T-helper 1 cell treated with Interleukin-12 subunit alpha and Interleukin-12 subunit beta and Interleukin-4 antibody, amounts not matched to agents 30 μg/mL and 1 μg/mL, for 36 hours (primary cell): ENCODE measurements at regions not wholly inside any gene's neighbourhood (a gene's known extent, or its start where the extent isn't known, plus 50 kb on each side); places are given as distances from the start of the nearest gene placed in this dataset.

ENCODE experiments used
- H3K27ac Mint-ChIP-seq: one replicate; pipeline ENCODE4 v1.8.0; 2021; ENCODE audit warnings: mild to moderate bottlenecking, mixed read lengths
- H3K27me3 Mint-ChIP-seq: one replicate; pipeline ENCODE4 v1.8.0; 2021; ENCODE audit warnings: low read depth, mixed read lengths
- H3K36me3 Mint-ChIP-seq: one replicate; pipeline ENCODE4 v1.8.0; 2021; ENCODE audit warnings: low read depth, mixed read lengths
- H3K4me1 Mint-ChIP-seq: one replicate; pipeline ENCODE4 v1.8.0; 2021; ENCODE audit warnings: low read depth, mixed read lengths
- H3K4me3 Mint-ChIP-seq: one replicate; pipeline ENCODE4 v1.8.0; 2021; ENCODE audit warnings: mild to moderate bottlenecking, moderate library complexity, mixed read lengths
- H3K9me3 Mint-ChIP-seq: one replicate; pipeline ENCODE4 v1.8.0; 2021; ENCODE audit warnings: mixed read lengths

GRCh38 chr2:16021611-16022363 lies 81.4 kb downstream of the MYCN start:
- no peaks in the 10 kb centered on the region for H3K4me1 Mint-ChIP-seq

GRCh38 chr2:16020389-16021008 lies 80.1 kb downstream of the MYCN start:
- Mint-ChIP-seq H3K27ac (no peak overlapping the region), H3K36me3 (no peaks in the 10 kb centered on the region), H3K4me1 (no peaks in the 10 kb centered on the region), H3K27me3 (peaks cover 4% of the 10 kb centered on the region), H3K4me3 (no peak overlapping the region), H3K9me3 (no peaks in the 10 kb centered on the region)

More at GRCh38 chr2:16021611-16022363, 81.4 kb downstream of the MYCN start:
- no peaks in the 10 kb centered on the region for H3K9me3 Mint-ChIP-seq
- no peak overlapping the region for H3K27ac Mint-ChIP-seq
- H3K36me3 Mint-ChIP-seq: no peaks in the 10 kb centered on the region
- no peak overlapping the region for H3K4me3 Mint-ChIP-seq
- H3K27me3 Mint-ChIP-seq: no peaks in the 10 kb centered on the region

GRCh38 chr2:16019617-16020351 lies 79.4 kb downstream of the MYCN start:
- Mint-ChIP-seq H3K36me3 (no peaks in the 10 kb centered on the region), H3K27me3 (peaks cover 8% of the 10 kb centered on the region), H3K9me3 (no peaks in the 10 kb centered on the region), H3K4me3 (no peak overlapping the region), H3K4me1 (no peaks in the 10 kb centered on the region), H3K27ac (no peak overlapping the region)

- H3K27me3 Mint-ChIP-seq: peaks cover 15% of the 10 kb centered on the region
- no peaks in the 10 kb centered on the region for H3K36me3 Mint-ChIP-seq
- no peaks in the 10 kb centered on the region for H3K9me3 Mint-ChIP-seq
- no peak overlapping the region for H3K27ac Mint-ChIP-seq
- H3K4me1 Mint-ChIP-seq: no peaks in the 10 kb centered on the region
- no peak overlapping the region for H3K4me3 Mint-ChIP-seq
Measured at GRCh38 chr2:16019060-16019480, 78.7 kb downstream of the MYCN start.

GRCh38 chr2:16018277-16019059 lies 78.1 kb downstream of the MYCN start:
- Mint-ChIP-seq H3K36me3 (no peaks in the 10 kb centered on the region), H3K27ac (no peak overlapping the region), H3K4me3 (no peak overlapping the region), H3K27me3 (peaks cover 21% of the 10 kb centered on the region), H3K4me1 (no peaks in the 10 kb centered on the region), H3K9me3 (no peaks in the 10 kb centered on the region)

GRCh38 chr2:16016282-16016681 lies 75.9 kb downstream of the MYCN start:
- Mint-ChIP-seq H3K4me3 (no peak overlapping the region), H3K27ac (no peak overlapping the region), H3K9me3 (no peaks in the 10 kb centered on the region), H3K36me3 (no peaks in the 10 kb centered on the region), H3K27me3 (peaks cover 40% of the 10 kb centered on the region), H3K4me1 (no peaks in the 10 kb centered on the region)

- Mint-ChIP-seq H3K4me1 (no peaks in the 10 kb centered on the region), H3K4me3 (no peak overlapping the region), H3K36me3 (no peaks in the 10 kb centered on the region), H3K27ac (no peak overlapping the region), H3K9me3 (no peaks in the 10 kb centered on the region), H3K27me3 (peaks cover 40% of the 10 kb centered on the region)
Measured at GRCh38 chr2:16015903-16016265, 75.5 kb downstream of the MYCN start.

GRCh38 chr2:16015210-16015902 lies 75.0 kb downstream of the MYCN start:
- no peak overlapping the region for H3K27ac Mint-ChIP-seq
- no peaks in the 10 kb centered on the region for H3K9me3 Mint-ChIP-seq
- peaks cover 40% of the 10 kb centered on the region for H3K27me3 Mint-ChIP-seq
- H3K4me1 Mint-ChIP-seq: no peaks in the 10 kb centered on the region
- H3K36me3 Mint-ChIP-seq: no peaks in the 10 kb centered on the region
- no peak overlapping the region for H3K4me3 Mint-ChIP-seq

GRCh38 chr2:16014802-16015201 lies 74.5 kb downstream of the MYCN start:
- Mint-ChIP-seq H3K4me1 (no peaks in the 10 kb centered on the region), H3K27ac (no peak overlapping the region), H3K27me3 (peaks cover 40% of the 10 kb centered on the region), H3K9me3 (no peaks in the 10 kb centered on the region), H3K36me3 (no peaks in the 10 kb centered on the region), H3K4me3 (no peak overlapping the region)

GRCh38 chr2:16014041-16014787 lies 73.9 kb downstream of the MYCN start:
- Mint-ChIP-seq H3K4me1 (no peaks in the 10 kb centered on the region), H3K27ac (no peak overlapping the region), H3K27me3 (peaks cover 40% of the 10 kb centered on the region), H3K9me3 (no peaks in the 10 kb centered on the region), H3K36me3 (no peaks in the 10 kb centered on the region), H3K4me3 (no peak overlapping the region)

- no peaks in the 10 kb centered on the region for H3K4me1 Mint-ChIP-seq
- H3K9me3 Mint-ChIP-seq: no peaks in the 10 kb centered on the region
- H3K4me3 Mint-ChIP-seq: no peak overlapping the region
- H3K27ac Mint-ChIP-seq: no peak overlapping the region
- H3K27me3 Mint-ChIP-seq: peaks cover 40% of the 10 kb centered on the region
- H3K36me3 Mint-ChIP-seq: no peaks in the 10 kb centered on the region
Measured at GRCh38 chr2:16013359-16013911, 73.1 kb downstream of the MYCN start.

GRCh38 chr2:16012626-16013358 lies 72.4 kb downstream of the MYCN start:
- no peaks in the 10 kb centered on the region for H3K36me3 Mint-ChIP-seq
- H3K27me3 Mint-ChIP-seq: peaks cover 40% of the 10 kb centered on the region
- H3K9me3 Mint-ChIP-seq: no peaks in the 10 kb centered on the region
- no peak overlapping the region for H3K4me3 Mint-ChIP-seq
- H3K4me1 Mint-ChIP-seq: no peaks in the 10 kb centered on the region
- no peak overlapping the region for H3K27ac Mint-ChIP-seq
